Tibial nerve (tissue), 4 donors: ENCODE measurements at regions not wholly inside any gene's neighbourhood (a gene's known extent, or its start where the extent isn't known, plus 50 kb on each side); places are given as distances from the start of the nearest gene placed in this dataset.

Experiments
- CTCF ChIP-seq, 5 experiments: fragments of 200-600 bp in 3 of 5; fragments of 450-650 bp in 2 of 5; sonication (generic) in 3 of 5; IDR thresholded peaks; one replicate each; pipeline ENCODE4 v1.5.1; 2016 to 2019; ENCODE audit warnings: antibody characterized with exemption in 5 of 5, mild to moderate bottlenecking in 3 of 5, moderate library complexity in 2 of 5
- EP300 ChIP-seq, 2 donors: sonication (generic); formaldehyde crosslinking; IDR thresholded peaks; one replicate each; pipeline ENCODE4 v1.6.1; 2017; ENCODE audit warnings: antibody characterized with exemption in 2 of 2, mild to moderate bottlenecking in 1 of 2
- POLR2A ChIP-seq, 2 donors: fragments of 450-650 bp; IDR thresholded peaks; one replicate each; pipeline ENCODE4 v1.6.1; 2017; ENCODE audit warnings: antibody characterized with exemption in 2 of 2, mild to moderate bottlenecking in 2 of 2, moderate library complexity in 2 of 2

GRCh38 chr1:13996334-13996733, 296.3 kb downstream of the PRDM2 start:
- TF ChIP-seq CTCF (IDR thresholded peaks at IDR 0.05) (no peak), EP300 (IDR thresholded peaks at IDR 0.05) (no peak), POLR2A (IDR thresholded peaks at IDR 0.05) (no peak)
